ENCODE measurements at regions not wholly inside any gene's neighbourhood (a gene's known extent, or its start where the extent isn't known, plus 50 kb on each side); places are given as distances from the start of the nearest gene placed in this dataset.

- TF ChIP-seq CTCF (IDR thresholded peaks at IDR 0.05) (no peak), POLR2A (IDR thresholded peaks at IDR 0.05) (no peak)
Measured at GRCh38 chr2:57656198-57656597, 390.4 kb upstream of the VRK2 start.

All from tibial nerve (tissue), 3 donors.